ENCODE measurements at regions not wholly inside any gene's neighbourhood (a gene's known extent, or its start where the extent isn't known, plus 50 kb on each side); places are given as distances from the start of the nearest gene placed in this dataset.
"Not testable (repeated sequence)": the region's sequence is repeated elsewhere in the genome, so short reads cannot be mapped to it uniquely, and the experiment has no call there.

DNA sequence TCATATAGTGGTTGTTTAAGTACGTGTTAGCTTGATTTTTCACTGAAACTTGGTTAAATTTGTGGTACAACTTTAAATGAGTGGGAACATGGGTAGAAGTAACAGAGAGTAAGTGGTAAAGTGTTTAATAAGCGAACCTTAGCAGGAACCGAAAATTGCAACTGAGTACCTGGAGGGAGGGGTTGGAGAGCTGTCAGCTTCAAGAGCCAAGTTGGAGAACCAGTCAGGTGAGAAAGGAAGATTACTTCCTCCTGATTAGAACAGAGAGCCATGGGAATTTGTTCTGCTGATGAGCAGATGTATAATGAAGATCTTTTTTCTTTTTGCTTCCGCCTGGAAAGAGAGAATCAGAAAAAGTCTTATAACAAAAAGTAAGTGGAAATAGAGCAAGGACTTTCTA, 158.4 kb upstream of the CDH7 start:
- no peak for DNase-seq (ENCODE audit: low read depth in 1 of 2, low spot score in 1 of 2)
- H3K27ac ChIP-seq (replicated peaks) = no peak overlapping the region
- no peaks in the 10 kb centered on the region for H3K27me3 ChIP-seq (ENCODE audit: insufficient read depth, poor library complexity, severe bottlenecking)
- H3K4me3 ChIP-seq (replicated peaks; ENCODE audit: insufficient read depth, low read length) = no peak overlapping the region
- TF ChIP-seq CTCF (IDR thresholded peaks at IDR 0.05; ENCODE audit: insufficient read depth, low read length) (no peak), GABPA (IDR thresholded peaks at IDR 0.05; ENCODE audit: low read depth) (no peak), SPI1 (IDR thresholded peaks at IDR 0.05; ENCODE audit: borderline replicate concordance, low read depth) (no peak), POLR2AphosphoS5 (IDR thresholded peaks at IDR 0.05; ENCODE audit: low read depth) (no peak), REST (IDR thresholded peaks at IDR 0.05; ENCODE audit: insufficient replicate concordance, low read depth) (no peak)

DNA sequence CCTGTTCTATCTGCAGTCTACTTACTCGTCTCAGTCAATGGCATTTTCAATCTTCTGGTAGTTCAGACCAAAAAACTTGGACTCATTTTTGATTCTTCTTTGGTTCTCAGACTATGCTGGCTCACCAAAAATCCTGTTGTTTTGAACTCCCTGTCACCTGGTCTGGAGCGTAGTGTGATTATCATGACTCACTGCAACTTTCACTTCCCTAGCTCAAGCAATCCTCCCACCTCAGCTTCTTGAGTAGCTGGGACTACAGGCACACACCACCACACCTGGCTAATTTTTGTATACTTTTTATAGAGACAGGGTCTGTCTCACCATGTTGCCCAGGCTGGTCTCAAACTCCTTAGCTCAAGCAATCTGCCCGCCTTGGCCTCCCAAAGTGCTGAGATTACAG, 163.3 kb upstream of the CDH7 start:
- Histone ChIP-seq H3K27ac (replicated peaks) (no peak overlapping the region), H3K27me3 (ENCODE audit: insufficient read depth, poor library complexity, severe bottlenecking) (no peaks in the 10 kb centered on the region), H3K4me3 (replicated peaks; ENCODE audit: insufficient read depth, low read length) (no peak overlapping the region)
- TF ChIP-seq CTCF (IDR thresholded peaks at IDR 0.05; ENCODE audit: insufficient read depth, low read length) (no peak), POLR2AphosphoS5 (IDR thresholded peaks at IDR 0.05; ENCODE audit: low read depth) (no peak), SPI1 (IDR thresholded peaks at IDR 0.05; ENCODE audit: borderline replicate concordance, low read depth) (no peak), REST (IDR thresholded peaks at IDR 0.05; ENCODE audit: insufficient replicate concordance, low read depth) (no peak), GABPA (IDR thresholded peaks at IDR 0.05; ENCODE audit: low read depth) (no peak)
- no peak for DNase-seq (ENCODE audit: low read depth in 1 of 2, low spot score in 1 of 2)

- not testable (repeated sequence) for H3K27ac ChIP-seq (replicated peaks); H3K4me3 ChIP-seq (replicated peaks; ENCODE audit: insufficient read depth, low read length); DNase-seq (ENCODE audit: low read depth in 1 of 2, low spot score in 1 of 2); H3K27me3 ChIP-seq (ENCODE audit: insufficient read depth, poor library complexity, severe bottlenecking)
Observed at GRCh38 chr18:65582094-65582493, 168.7 kb upstream of the CDH7 start.

- H3K4me3 ChIP-seq (replicated peaks; ENCODE audit: insufficient read depth, low read length) = no peak overlapping the region
- DNase-seq (ENCODE audit: low read depth in 1 of 2, low spot score in 1 of 2) = no peak
- H3K27me3 ChIP-seq (ENCODE audit: insufficient read depth, poor library complexity, severe bottlenecking) = no peaks in the 10 kb centered on the region
- no peak for TF ChIP-seq CTCF (IDR thresholded peaks at IDR 0.05; ENCODE audit: insufficient read depth, low read length)
- TF ChIP-seq POLR2AphosphoS5 (IDR thresholded peaks at IDR 0.05; ENCODE audit: low read depth) = no peak
- TF ChIP-seq GABPA (IDR thresholded peaks at IDR 0.05; ENCODE audit: low read depth) = no peak
- TF ChIP-seq SPI1 (IDR thresholded peaks at IDR 0.05; ENCODE audit: borderline replicate concordance, low read depth) = no peak
- no peak for TF ChIP-seq REST (IDR thresholded peaks at IDR 0.05; ENCODE audit: insufficient replicate concordance, low read depth)
- no peak overlapping the region for H3K27ac ChIP-seq (replicated peaks)
Observed at GRCh38 chr18:65568866-65569265, 181.9 kb upstream of the CDH7 start.
